Suprapubic skin (tissue), 4 donors: ENCODE measurements at regions not wholly inside any gene's neighbourhood (a gene's known extent, or its start where the extent isn't known, plus 50 kb on each side); places are given as distances from the start of the nearest gene placed in this dataset.

Experiments
- DNase-seq, 2 donors: peaks; one replicate each; pipeline ENCODE4 v3.0.0-alpha.2; 2019; ENCODE audit warnings: low spot score in 2 of 2
- H3K27ac ChIP-seq: fragments of 200-600 bp; sonication (generic); one replicate; pipeline ENCODE4 v1.5.1; 2019
- H3K27me3 ChIP-seq: fragments of 200-600 bp; sonication (generic); one replicate; pipeline ENCODE4 v1.5.1; 2019
- H3K36me3 ChIP-seq: fragments of 200-600 bp; sonication (generic); one replicate; pipeline ENCODE4 v1.5.1; 2019
- H3K4me1 ChIP-seq: fragments of 200-600 bp; sonication (generic); one replicate; pipeline ENCODE4 v1.5.1; 2019
- H3K4me3 ChIP-seq: fragments of 200-600 bp; sonication (generic); one replicate; pipeline ENCODE4 v1.5.1; 2019; ENCODE audit warnings: mild to moderate bottlenecking
- H3K9me3 ChIP-seq: fragments of 200-600 bp; sonication (generic); one replicate; pipeline ENCODE4 v1.5.1; 2019
- CTCF ChIP-seq, 2 donors: fragments of 200-600 bp in 1 of 2; fragments of 450-650 bp in 1 of 2; sonication (generic) in 1 of 2; IDR thresholded peaks; one replicate each; pipeline ENCODE4 v1.5.1; 2016 to 2019; ENCODE audit warnings: antibody characterized with exemption in 2 of 2, mild to moderate bottlenecking in 1 of 2, moderate library complexity in 1 of 2
- EP300 ChIP-seq: sonication (generic); formaldehyde crosslinking; IDR thresholded peaks from one replicate; pipeline ENCODE4 v1.6.1; 2017; ENCODE audit warnings: antibody characterized with exemption
- POLR2A ChIP-seq, 2 donors: fragments of 450-650 bp; IDR thresholded peaks; one replicate each; pipeline ENCODE4 v1.6.1; 2017; ENCODE audit warnings: antibody characterized with exemption in 2 of 2, mild to moderate bottlenecking in 2 of 2, moderate library complexity in 2 of 2
- POLR2AphosphoS5 ChIP-seq, 3 donors: sonication (generic); formaldehyde crosslinking; IDR thresholded peaks; one replicate each; pipeline ENCODE4 v1.6.1; 2017; ENCODE audit warnings: antibody characterized with exemption in 3 of 3
- WGBS: methylation state at CpG from one replicate; pipeline ENCODE4 v1.1.5; 2018; 5-methylcytosine and 5-hydroxymethylcytosine counted together

- TF ChIP-seq CTCF (IDR thresholded peaks at IDR 0.05), result no peak
- TF ChIP-seq EP300, result no peak
- TF ChIP-seq POLR2AphosphoS5 (IDR thresholded peaks at IDR 0.05), result no peak
- TF ChIP-seq POLR2A (IDR thresholded peaks at IDR 0.05), result no peak
- no peaks in the 10 kb centered on the region for H3K4me1 ChIP-seq
- 67% methylated on average over 3 of the region's 3 CpGs for WGBS
- H3K9me3 ChIP-seq, result no peaks in the 10 kb centered on the region
- no peaks in the 10 kb centered on the region for H3K36me3 ChIP-seq
- no peak for DNase-seq
- H3K27me3 ChIP-seq, result peaks cover 10% of the 10 kb centered on the region
- H3K27ac ChIP-seq, result no peak overlapping the region
- H3K4me3 ChIP-seq, result no peak overlapping the region
Measured at GRCh38 chr20:52614051-52614863, 357.9 kb upstream of the TSHZ2 start.

- DNase-seq, result no peak
- Histone ChIP-seq H3K4me1 (no peaks in the 10 kb centered on the region), H3K27me3 (peaks cover 10% of the 10 kb centered on the region), H3K4me3 (no peak overlapping the region), H3K9me3 (no peaks in the 10 kb centered on the region), H3K36me3 (no peaks in the 10 kb centered on the region), H3K27ac (no peak overlapping the region)
- no peak for TF ChIP-seq POLR2AphosphoS5 (IDR thresholded peaks at IDR 0.05)
- TF ChIP-seq CTCF (IDR thresholded peaks at IDR 0.05), result no peak
- TF ChIP-seq EP300, result no peak
- no peak for TF ChIP-seq POLR2A (IDR thresholded peaks at IDR 0.05)
- 93% methylated on average over 5 of the region's 5 CpGs for WGBS
Measured at GRCh38 chr20:52612046-52612632, 360.0 kb upstream of the TSHZ2 start.

GRCh38 chr20:52610749-52611148, 361.4 kb upstream of the TSHZ2 start:
- Histone ChIP-seq H3K4me3 (no peak overlapping the region), H3K36me3 (no peaks in the 10 kb centered on the region), H3K4me1 (no peaks in the 10 kb centered on the region), H3K9me3 (no peaks in the 10 kb centered on the region), H3K27ac (no peak overlapping the region), H3K27me3 (peaks cover 4% of the 10 kb centered on the region)
- no peak for DNase-seq
- TF ChIP-seq POLR2A (IDR thresholded peaks at IDR 0.05) (no peak), CTCF (IDR thresholded peaks at IDR 0.05) (no peak), POLR2AphosphoS5 (IDR thresholded peaks at IDR 0.05) (no peak), EP300 (no peak)

GRCh38 chr20:52601295-52601971, 370.7 kb upstream of the TSHZ2 start:
- Histone ChIP-seq H3K4me3 (no peak overlapping the region), H3K27me3 (no peaks in the 10 kb centered on the region), H3K4me1 (no peaks in the 10 kb centered on the region), H3K27ac (no peak overlapping the region), H3K9me3 (no peaks in the 10 kb centered on the region), H3K36me3 (no peaks in the 10 kb centered on the region)
- 72% methylated on average over 4 of the region's 4 CpGs for WGBS
- no peak for DNase-seq
- TF ChIP-seq CTCF (IDR thresholded peaks at IDR 0.05) (no peak), POLR2A (IDR thresholded peaks at IDR 0.05) (no peak), POLR2AphosphoS5 (IDR thresholded peaks at IDR 0.05) (no peak), EP300 (no peak)

GRCh38 chr20:52596256-52596655, 375.9 kb upstream of the TSHZ2 start:
- Histone ChIP-seq H3K4me1 (no peaks in the 10 kb centered on the region), H3K27me3 (no peaks in the 10 kb centered on the region), H3K27ac (no peak overlapping the region), H3K4me3 (no peak overlapping the region), H3K36me3 (no peaks in the 10 kb centered on the region), H3K9me3 (no peaks in the 10 kb centered on the region)
- WGBS, result 88% methylated on average over 5 of the region's 5 CpGs
- no peak for DNase-seq
- TF ChIP-seq CTCF (IDR thresholded peaks at IDR 0.05), result no peak
- no peak for TF ChIP-seq POLR2AphosphoS5 (IDR thresholded peaks at IDR 0.05)
- TF ChIP-seq EP300, result no peak
- no peak for TF ChIP-seq POLR2A (IDR thresholded peaks at IDR 0.05)
